WTC11 (cell line): ENCODE measurements at regions not wholly inside any gene's neighbourhood (a gene's known extent, or its start where the extent isn't known, plus 50 kb on each side); places are given as distances from the start of the nearest gene placed in this dataset.

Source experiments
- CTCF ChIP-seq: fragments of 200-600 bp; IDR thresholded peaks from 2 replicates; pipeline ENCODE4 v1.8.0; 2022; ENCODE audit warnings: antibody characterized with exemption
- IRF2 ChIP-seq: sonication (generic); formaldehyde crosslinking; IDR thresholded peaks from 2 replicates; pipeline ENCODE4 v1.8.0; 2022; ENCODE audit warnings: low read depth, missing genetic modification reagents, borderline replicate concordance
- NR2C2 ChIP-seq: sonication (generic); formaldehyde crosslinking; IDR thresholded peaks from 2 replicates; pipeline ENCODE4 v1.8.0; 2022; ENCODE audit warnings: mild to moderate bottlenecking, missing genetic modification reagents
- PREB ChIP-seq: sonication (generic); formaldehyde crosslinking; IDR thresholded peaks from 2 replicates; pipeline ENCODE4 v1.8.1; 2022; ENCODE audit warnings: mild to moderate bottlenecking, missing genetic modification reagents, moderate library complexity, borderline replicate concordance

- no peak for TF ChIP-seq NR2C2 (CRISPR knock-in tag)
- no peak for TF ChIP-seq CTCF
- no peak for TF ChIP-seq IRF2 (CRISPR knock-in tag)
- no peak for TF ChIP-seq PREB (CRISPR knock-in tag)
Observed at GRCh38 chr20:4493386-4493785, 192.9 kb upstream of the PRNP start.
